ENCODE measurements at regions not wholly inside any gene's neighbourhood (a gene's known extent, or its start where the extent isn't known, plus 50 kb on each side); places are given as distances from the start of the nearest gene placed in this dataset.
"Not testable (repeated sequence)": the region's sequence is repeated elsewhere in the genome, so short reads cannot be mapped to it uniquely, and the experiment has no call there.

GRCh38 chr1:208977638-208978256 is 605.8 kb upstream of the CAMK1G start:
- no peak for TF ChIP-seq CTCF (IDR thresholded peaks at IDR 0.05; ENCODE audit: insufficient read depth, missing control alignments)
- no peak for FAIRE-seq

GRCh38 chr1:208979776-208980175 is 603.7 kb upstream of the CAMK1G start:
- FAIRE-seq: no peak
- no peak for DNase-seq (ENCODE audit: insufficient read length, low spot score)
- TF ChIP-seq CTCF (IDR thresholded peaks at IDR 0.05; ENCODE audit: insufficient read depth, missing control alignments): no peak

More at GRCh38 chr1:208977638-208978256, 605.8 kb upstream of the CAMK1G start:
- no peak for DNase-seq (ENCODE audit: insufficient read length, low spot score)

- no peak for DNase-seq (ENCODE audit: insufficient read length, low spot score)
- no peak for TF ChIP-seq CTCF (IDR thresholded peaks at IDR 0.05; ENCODE audit: insufficient read depth, missing control alignments)
- FAIRE-seq: no peak
Observed at GRCh38 chr1:208980605-208981004, 602.9 kb upstream of the CAMK1G start.

GRCh38 chr1:208985231-208985630 is 598.3 kb upstream of the CAMK1G start:
- FAIRE-seq: no peak
- no peak for TF ChIP-seq CTCF (IDR thresholded peaks at IDR 0.05; ENCODE audit: insufficient read depth, missing control alignments)

GRCh38 chr1:208988811-208989222 is 594.7 kb upstream of the CAMK1G start:
- FAIRE-seq (no peak), DNase-seq (ENCODE audit: insufficient read length, low spot score) (no peak)
- no peak for TF ChIP-seq CTCF (IDR thresholded peaks at IDR 0.05; ENCODE audit: insufficient read depth, missing control alignments)

More at GRCh38 chr1:208985231-208985630, 598.3 kb upstream of the CAMK1G start:
- no peak for DNase-seq (ENCODE audit: insufficient read length, low spot score)

- TF ChIP-seq CTCF (IDR thresholded peaks at IDR 0.05; ENCODE audit: insufficient read depth, missing control alignments): no peak
- DNase-seq (ENCODE audit: insufficient read length, low spot score): no peak
- FAIRE-seq: no peak
Observed at GRCh38 chr1:208990456-208990855, 593.1 kb upstream of the CAMK1G start.

GRCh38 chr1:208997053-208997452 is 586.5 kb upstream of the CAMK1G start:
- not testable (repeated sequence) for DNase-seq (ENCODE audit: insufficient read length, low spot score); FAIRE-seq
